Tibial nerve (tissue), 4 donors: ENCODE measurements at regions not wholly inside any gene's neighbourhood (a gene's known extent, or its start where the extent isn't known, plus 50 kb on each side); places are given as distances from the start of the nearest gene placed in this dataset.

Experiments used
- DNase-seq, 2 donors: peaks; one replicate each; pipeline ENCODE4 v3.0.0-alpha.2; 2019; ENCODE audit warnings: low spot score in 2 of 2
- H3K27ac ChIP-seq, 4 donors: fragments of 200-600 bp; sonication (generic) in 3 of 4; one replicate each; pipeline ENCODE4 v1.5.1; 2017 to 2019; ENCODE audit warnings: mild to moderate bottlenecking in 1 of 4
- H3K27me3 ChIP-seq, 2 donors: fragments of 200-600 bp; sonication (generic) in 1 of 2; one replicate each; pipeline versions ENCODE4 v1.5.1 to v1.6.0; 2017 to 2019
- H3K36me3 ChIP-seq, 3 donors: fragments of 200-600 bp; sonication (generic); one replicate each; pipeline ENCODE4 v1.5.1; 2018 to 2019
- H3K4me1 ChIP-seq, 4 donors: fragments of 200-600 bp; sonication (generic) in 3 of 4; one replicate each; pipeline ENCODE4 v1.5.1; 2017 to 2019
- H3K4me3 ChIP-seq, 4 donors: fragments of 200-600 bp; sonication (generic) in 3 of 4; one replicate each; pipeline ENCODE4 v1.5.1; 2017 to 2019; ENCODE audit warnings: mild to moderate bottlenecking in 1 of 4, moderate library complexity in 1 of 4
- H3K9me3 ChIP-seq, 4 donors: fragments of 200-600 bp; sonication (generic) in 3 of 4; one replicate each; pipeline ENCODE4 v1.5.1; 2017 to 2019
- EP300 ChIP-seq, 2 donors: sonication (generic); formaldehyde crosslinking; IDR thresholded peaks; one replicate each; pipeline ENCODE4 v1.6.1; 2017; ENCODE audit warnings: antibody characterized with exemption in 2 of 2, mild to moderate bottlenecking in 1 of 2
- POLR2A ChIP-seq, 2 donors: fragments of 450-650 bp; IDR thresholded peaks; one replicate each; pipeline ENCODE4 v1.6.1; 2017; ENCODE audit warnings: antibody characterized with exemption in 2 of 2, mild to moderate bottlenecking in 2 of 2, moderate library complexity in 2 of 2
- WGBS, 2 donors: methylation state at CpG; one replicate each; pipeline ENCODE4 v1.1.5; 2018; 5-methylcytosine and 5-hydroxymethylcytosine counted together
- TF ChIP-seq, protein P1 (sequence below), 5 experiments: fragments of 200-600 bp in 3 of 5; fragments of 450-650 bp in 2 of 5; sonication (generic) in 3 of 5; IDR thresholded peaks; one replicate each; pipeline ENCODE4 v1.5.1; 2016 to 2019; ENCODE audit warnings: antibody characterized with exemption in 5 of 5, mild to moderate bottlenecking in 3 of 5, moderate library complexity in 2 of 5

DNA sequence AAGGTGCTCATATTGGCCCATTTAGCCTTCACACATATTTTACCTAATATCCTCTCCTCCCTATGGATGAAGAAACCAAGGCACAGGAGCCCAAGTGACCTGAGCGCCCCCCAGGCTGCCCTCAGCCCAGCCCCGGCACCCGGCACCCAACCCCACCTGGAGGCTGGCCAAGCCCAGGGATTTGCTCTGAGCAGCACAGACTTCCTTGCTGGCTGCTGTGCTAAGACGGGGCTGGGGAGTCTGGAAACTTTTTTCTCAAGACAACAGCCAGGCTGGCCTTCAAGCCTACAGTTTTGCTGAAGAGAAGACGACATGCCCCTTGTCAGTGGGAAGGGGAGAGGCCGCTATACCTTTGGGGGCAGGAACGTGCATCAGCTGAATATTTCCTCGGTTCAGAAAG is 52.7 kb upstream of the LAMA1 start:
- Histone ChIP-seq H3K36me3 (no peaks in the 10 kb centered on the region), H3K27me3 (no peaks in the 10 kb centered on the region), H3K4me3 (no peak overlapping the region), H3K9me3 (no peaks in the 10 kb centered on the region), H3K27ac (no peak overlapping the region), H3K4me1 (no peaks in the 10 kb centered on the region)
- no peak for DNase-seq
- 50 to 67% methylated on average over 8 of the region's 8 CpGs for WGBS, 2 donors
- TF ChIP-seq, protein P1, sequence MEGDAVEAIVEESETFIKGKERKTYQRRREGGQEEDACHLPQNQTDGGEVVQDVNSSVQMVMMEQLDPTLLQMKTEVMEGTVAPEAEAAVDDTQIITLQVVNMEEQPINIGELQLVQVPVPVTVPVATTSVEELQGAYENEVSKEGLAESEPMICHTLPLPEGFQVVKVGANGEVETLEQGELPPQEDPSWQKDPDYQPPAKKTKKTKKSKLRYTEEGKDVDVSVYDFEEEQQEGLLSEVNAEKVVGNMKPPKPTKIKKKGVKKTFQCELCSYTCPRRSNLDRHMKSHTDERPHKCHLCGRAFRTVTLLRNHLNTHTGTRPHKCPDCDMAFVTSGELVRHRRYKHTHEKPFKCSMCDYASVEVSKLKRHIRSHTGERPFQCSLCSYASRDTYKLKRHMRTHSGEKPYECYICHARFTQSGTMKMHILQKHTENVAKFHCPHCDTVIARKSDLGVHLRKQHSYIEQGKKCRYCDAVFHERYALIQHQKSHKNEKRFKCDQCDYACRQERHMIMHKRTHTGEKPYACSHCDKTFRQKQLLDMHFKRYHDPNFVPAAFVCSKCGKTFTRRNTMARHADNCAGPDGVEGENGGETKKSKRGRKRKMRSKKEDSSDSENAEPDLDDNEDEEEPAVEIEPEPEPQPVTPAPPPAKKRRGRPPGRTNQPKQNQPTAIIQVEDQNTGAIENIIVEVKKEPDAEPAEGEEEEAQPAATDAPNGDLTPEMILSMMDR (IDR thresholded peaks at IDR 0.05): no peak
- no peak for TF ChIP-seq EP300 (IDR thresholded peaks at IDR 0.05)
- no peak for TF ChIP-seq POLR2A (IDR thresholded peaks at IDR 0.05)

DNA sequence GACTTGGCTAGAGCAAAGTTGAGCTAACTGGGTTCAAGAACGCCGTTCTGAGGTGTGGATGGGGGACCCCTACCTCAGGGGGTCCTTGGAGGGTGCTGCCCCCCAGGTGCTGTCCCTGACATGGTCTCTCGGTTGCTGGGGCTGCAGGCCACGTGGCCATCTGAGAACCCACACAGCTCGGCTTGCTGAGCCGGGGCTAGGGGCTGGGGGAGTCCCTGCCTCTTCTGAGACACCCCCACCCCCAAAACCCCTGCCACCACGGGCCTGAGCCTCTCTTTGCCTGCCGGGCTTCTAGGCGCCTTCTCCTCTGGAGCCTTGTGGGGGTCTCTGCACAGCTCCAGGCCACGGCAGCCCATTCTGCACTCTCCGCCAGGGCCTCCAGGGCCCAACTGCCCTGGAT is 52.0 kb upstream of the LAMA1 start:
- no peaks in the 10 kb centered on the region for H3K4me1 ChIP-seq

DNA sequence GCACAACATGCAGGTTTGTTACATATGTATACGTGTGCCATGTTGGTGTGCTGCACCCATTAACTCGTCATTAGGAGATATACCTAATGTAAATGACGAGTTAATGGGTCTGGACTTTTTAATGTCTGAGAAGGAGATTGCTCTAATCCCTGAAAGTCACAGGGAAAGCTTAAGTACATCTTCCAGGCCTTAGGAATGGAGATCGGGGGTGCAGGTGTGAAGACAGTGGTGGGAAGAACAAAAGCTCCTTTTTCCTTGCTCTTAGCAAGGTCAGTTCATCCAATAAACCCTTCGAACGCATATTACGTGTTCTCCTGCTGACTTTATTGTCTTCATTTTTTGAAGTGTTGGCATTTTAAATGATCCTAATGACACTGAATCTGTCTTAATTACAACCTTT is 50.8 kb upstream of the LAMA1 start:
- 83 to 88% methylated on average over 7 of the region's 7 CpGs for WGBS, 2 donors
- Histone ChIP-seq H3K27me3 (no peaks in the 10 kb centered on the region), H3K9me3 (no peaks in the 10 kb centered on the region), H3K4me1 (no peaks in the 10 kb centered on the region), H3K27ac (no peak overlapping the region), H3K4me3 (no peak overlapping the region), H3K36me3 (no peaks in the 10 kb centered on the region)
- DNase-seq: no peak
- TF ChIP-seq, protein P1 (IDR thresholded peaks at IDR 0.05): no peak
- TF ChIP-seq POLR2A (IDR thresholded peaks at IDR 0.05): no peak
- TF ChIP-seq EP300 (IDR thresholded peaks at IDR 0.05): no peak

More for the DNA sequence above, 52.0 kb upstream of the LAMA1 start:
- DNase-seq: no peak
- WGBS, 2 donors: 82 to 84% methylated on average over 7 to 11 of the region's 11 CpGs
- no peak for TF ChIP-seq POLR2A (IDR thresholded peaks at IDR 0.05)
- TF ChIP-seq, protein P1 (IDR thresholded peaks at IDR 0.05): no peak
- TF ChIP-seq EP300 (IDR thresholded peaks at IDR 0.05): no peak
- H3K9me3 ChIP-seq: no peaks in the 10 kb centered on the region
- H3K36me3 ChIP-seq: no peaks in the 10 kb centered on the region
- no peaks in the 10 kb centered on the region for H3K27me3 ChIP-seq
- H3K27ac ChIP-seq: no peak overlapping the region
- H3K4me3 ChIP-seq: no peak overlapping the region
